Body of pancreas (tissue), 4 donors: ENCODE measurements at regions not wholly inside any gene's neighbourhood (a gene's known extent, or its start where the extent isn't known, plus 50 kb on each side); places are given as distances from the start of the nearest gene placed in this dataset.

ENCODE experiments used
- CTCF ChIP-seq, 7 experiments: fragments of 450-650 bp in 4 of 7; fragments of 200-600 bp in 3 of 7; sonication (generic) in 3 of 7; IDR thresholded peaks; one replicate each; pipeline ENCODE4 v1.5.1; 2016 to 2019; ENCODE audit warnings: antibody characterized with exemption in 7 of 7
- POLR2A ChIP-seq, 3 donors: fragments of 450-650 bp; IDR thresholded peaks; one replicate each; pipeline ENCODE4 v1.6.1; 2016; ENCODE audit warnings: antibody characterized with exemption in 3 of 3, mild to moderate bottlenecking in 2 of 3

DNA sequence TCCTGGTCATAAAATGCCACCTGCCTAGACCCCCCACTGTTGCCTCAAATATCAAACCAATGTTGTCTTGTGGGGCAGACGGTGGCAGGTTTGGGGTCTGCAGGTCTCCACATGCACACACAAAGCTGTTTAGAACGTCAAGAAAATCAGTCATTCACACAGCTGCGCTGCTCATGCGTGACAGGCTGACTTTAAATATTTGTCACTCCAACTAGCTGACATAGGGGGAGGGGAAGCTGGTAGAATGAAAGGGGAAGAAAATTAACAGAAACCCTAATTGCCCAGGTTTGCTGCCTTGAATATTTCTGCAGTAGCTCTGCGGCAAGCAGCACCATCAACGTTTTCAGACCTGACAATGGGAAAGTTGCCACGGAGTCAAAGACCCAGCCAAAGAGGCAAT lies 201.8 kb downstream of the ABHD5 start:
- TF ChIP-seq CTCF (IDR thresholded peaks at IDR 0.05) (no peak), POLR2A (IDR thresholded peaks at IDR 0.05) (no peak)
